Heart left ventricle (tissue), 13 donors: ENCODE measurements at regions not wholly inside any gene's neighbourhood (a gene's known extent, or its start where the extent isn't known, plus 50 kb on each side); places are given as distances from the start of the nearest gene placed in this dataset.

Experiments used
- POLR2A ChIP-seq, 2 donors: fragments of 450-650 bp; IDR thresholded peaks; one replicate each; pipeline ENCODE4 v1.6.1; 2017; ENCODE audit warnings: antibody characterized with exemption in 2 of 2, mild to moderate bottlenecking in 2 of 2, moderate library complexity in 2 of 2
- TF ChIP-seq, protein P1 (sequence below), 12 donors: fragments of 200-600 bp; sonication (generic) in 4 of 12; IDR thresholded peaks; one replicate each; pipeline versions ENCODE4 v1.5.0 to v1.8.0; 2018 to 2022; ENCODE audit warnings: antibody characterized with exemption in 12 of 12, mild to moderate bottlenecking in 5 of 12
- donor health status: ischemic (EF 13 %, LVEDD 7.1; RV severe dilation, severe dysfunction).
- donor health status: DM: no; HTN: yes; CAD: no.
- donor health status: DM: no; HTN: no; CAD: no.
- donor health status: ischemic (EF 25% LVEDD 6.9; RV normal size, moderate dysfunction).
- donor health status: ischemic (EF 25% LVEDD 5.7; RV mildly dilated, moderate dysfunction).
- donor health status: ischemic (EF 35%, LVEDD 5.7; RV mildly dilated, moderate dysfunction).
- donor health status: nonischemic (EF 11% LVEDD 7.7; RV severe dilation, severe dysfunction).
- donor health status: DM: yes; HTN: yes; CAD: no.
- donor health status: PGD.
- donor health status: ischemic (EF 29% LVEDD 5.4; RV normal size, mild dysfunction).
- donor health status: nonischemic (EF 23%, LVEDD 6.1; RV moderate dilation, normal function).

GRCh38 chr22:22424956-22425355 is 83.6 kb downstream of the ZNF280B start:
- TF ChIP-seq, protein P1, sequence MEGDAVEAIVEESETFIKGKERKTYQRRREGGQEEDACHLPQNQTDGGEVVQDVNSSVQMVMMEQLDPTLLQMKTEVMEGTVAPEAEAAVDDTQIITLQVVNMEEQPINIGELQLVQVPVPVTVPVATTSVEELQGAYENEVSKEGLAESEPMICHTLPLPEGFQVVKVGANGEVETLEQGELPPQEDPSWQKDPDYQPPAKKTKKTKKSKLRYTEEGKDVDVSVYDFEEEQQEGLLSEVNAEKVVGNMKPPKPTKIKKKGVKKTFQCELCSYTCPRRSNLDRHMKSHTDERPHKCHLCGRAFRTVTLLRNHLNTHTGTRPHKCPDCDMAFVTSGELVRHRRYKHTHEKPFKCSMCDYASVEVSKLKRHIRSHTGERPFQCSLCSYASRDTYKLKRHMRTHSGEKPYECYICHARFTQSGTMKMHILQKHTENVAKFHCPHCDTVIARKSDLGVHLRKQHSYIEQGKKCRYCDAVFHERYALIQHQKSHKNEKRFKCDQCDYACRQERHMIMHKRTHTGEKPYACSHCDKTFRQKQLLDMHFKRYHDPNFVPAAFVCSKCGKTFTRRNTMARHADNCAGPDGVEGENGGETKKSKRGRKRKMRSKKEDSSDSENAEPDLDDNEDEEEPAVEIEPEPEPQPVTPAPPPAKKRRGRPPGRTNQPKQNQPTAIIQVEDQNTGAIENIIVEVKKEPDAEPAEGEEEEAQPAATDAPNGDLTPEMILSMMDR (IDR thresholded peaks at IDR 0.05): no peak
- no peak for TF ChIP-seq POLR2A (IDR thresholded peaks at IDR 0.05)
